ENCODE measurements at regions not wholly inside any gene's neighbourhood (a gene's known extent, or its start where the extent isn't known, plus 50 kb on each side); places are given as distances from the start of the nearest gene placed in this dataset.
A peak's percentile ranks its signal among the peaks of the same experiment; 100 is the strongest.
"Not testable (repeated sequence)": the region's sequence is repeated elsewhere in the genome, so short reads cannot be mapped to it uniquely, and the experiment has no call there.

DNA sequence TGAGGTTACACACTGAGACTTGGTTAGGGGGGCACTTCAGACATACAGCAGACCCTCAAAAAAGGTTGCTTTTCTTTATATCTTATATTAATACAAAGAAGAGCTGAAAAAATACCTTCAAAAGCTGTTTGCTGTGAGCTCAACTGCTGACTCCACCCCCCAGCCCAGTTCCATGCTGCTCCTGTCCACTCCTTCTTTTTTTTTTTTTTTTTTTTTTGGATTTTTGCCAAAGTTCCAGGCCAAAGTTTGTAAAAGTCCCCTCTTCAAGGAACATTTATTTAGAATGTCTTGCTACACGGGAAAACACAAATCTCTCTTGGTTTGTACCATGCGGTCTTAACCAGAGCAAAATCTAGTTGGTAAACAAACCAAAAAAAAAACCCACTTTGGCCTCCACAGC, 85.3 kb upstream of the AKAP12 start:
- no peak for DNase-seq

DNA sequence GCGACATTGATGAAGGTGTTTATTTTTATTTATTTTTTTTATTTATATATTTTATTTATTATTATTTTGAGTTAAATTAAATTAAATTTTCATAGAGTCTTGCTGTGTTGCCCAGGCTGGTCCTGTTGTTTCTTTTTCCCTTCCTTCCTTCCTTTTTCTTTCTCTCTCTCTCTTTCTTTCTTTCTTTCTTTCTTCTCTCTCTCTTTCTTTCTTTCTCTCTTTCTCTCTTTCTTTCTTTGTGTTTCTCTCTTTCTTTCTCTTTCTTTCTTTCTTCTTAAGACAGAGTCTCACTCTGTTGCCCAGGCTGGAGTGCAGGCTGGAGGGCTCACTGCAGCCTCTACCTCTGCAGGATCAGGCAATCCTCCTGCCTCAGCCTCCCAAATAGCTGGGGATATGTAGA, 84.7 kb upstream of the AKAP12 start:
- no peak for DNase-seq

DNA sequence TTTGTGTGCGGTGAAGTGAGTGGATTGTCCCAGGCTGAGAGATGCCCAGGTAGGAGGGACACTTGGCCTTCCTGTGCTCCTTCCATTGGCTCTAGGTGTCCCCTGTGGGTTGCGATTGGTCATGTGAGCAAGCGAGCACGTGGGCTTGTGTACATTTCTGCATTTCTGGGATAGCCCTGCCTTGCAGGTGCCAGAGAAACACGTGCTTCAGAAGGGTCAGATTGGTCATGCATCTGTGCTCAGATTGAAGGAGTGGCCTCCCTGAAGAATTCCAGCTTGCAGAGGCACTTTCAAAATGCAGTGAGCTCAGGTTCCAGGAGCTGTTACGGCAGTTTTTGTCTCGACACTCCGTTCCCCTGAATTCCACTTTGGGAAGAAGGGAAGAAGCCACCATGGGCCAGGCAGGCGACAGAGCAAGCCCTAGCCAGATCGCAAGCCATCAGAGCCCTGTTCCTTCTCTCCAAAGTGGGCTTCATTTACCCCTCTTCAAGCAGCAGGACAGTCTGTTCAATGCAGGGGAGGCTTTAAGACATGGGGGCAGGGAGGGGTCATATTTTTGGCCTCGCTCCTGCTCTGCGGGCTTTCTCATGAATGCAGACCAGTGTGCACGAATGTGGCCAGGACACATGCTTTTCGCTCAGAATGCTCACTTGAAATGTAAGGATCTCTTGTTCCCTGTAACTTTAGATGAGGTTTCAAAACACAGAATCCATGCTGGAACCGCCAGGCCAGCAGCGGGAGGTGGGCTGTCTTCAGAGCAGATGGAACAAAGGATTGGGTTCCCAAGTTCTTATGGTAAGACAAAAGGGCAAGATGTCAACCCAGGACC, 78.6 kb upstream of the AKAP12 start:
- peak; percentile 8 for DNase-seq

DNA sequence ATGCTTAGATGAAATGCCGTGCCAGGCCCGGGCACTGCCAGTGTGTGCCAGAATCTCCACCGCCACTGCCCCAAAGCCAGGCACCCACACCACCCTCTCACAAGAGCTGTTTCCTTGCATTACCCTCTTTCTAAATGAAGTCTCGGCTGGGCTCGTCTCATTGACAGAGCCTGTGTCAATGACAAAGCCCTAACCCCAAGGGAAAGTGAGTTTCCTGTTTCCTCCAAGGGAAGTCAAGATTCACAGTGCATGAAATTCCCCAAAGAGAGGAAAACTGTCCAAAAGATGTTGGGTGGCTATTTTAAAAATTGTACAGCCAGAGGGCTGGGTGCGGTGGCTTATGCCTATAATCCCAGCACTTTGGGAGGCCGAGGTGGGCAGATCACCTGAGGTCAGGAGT, 75.4 kb upstream of the AKAP12 start:
- DNase-seq, result no peak

DNA sequence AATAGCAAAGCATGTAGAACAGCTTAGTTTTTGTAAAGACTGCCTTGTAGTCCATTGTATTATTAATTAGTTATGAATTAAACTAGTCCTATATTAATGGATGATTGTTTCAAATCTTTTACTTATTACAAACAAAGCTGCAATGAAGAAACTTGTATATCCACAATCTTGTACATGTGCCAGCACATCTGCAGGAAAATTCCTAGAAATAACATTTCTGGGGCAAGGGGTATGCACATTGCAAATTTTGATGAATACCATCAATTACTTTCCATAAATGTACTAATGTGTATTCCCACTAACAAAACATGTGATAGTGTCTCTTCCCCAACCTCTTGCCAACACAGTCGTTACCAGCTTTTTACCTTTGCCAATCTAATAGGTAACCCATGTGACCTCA, 73.6 kb upstream of the AKAP12 start:
- no peak for DNase-seq

DNA sequence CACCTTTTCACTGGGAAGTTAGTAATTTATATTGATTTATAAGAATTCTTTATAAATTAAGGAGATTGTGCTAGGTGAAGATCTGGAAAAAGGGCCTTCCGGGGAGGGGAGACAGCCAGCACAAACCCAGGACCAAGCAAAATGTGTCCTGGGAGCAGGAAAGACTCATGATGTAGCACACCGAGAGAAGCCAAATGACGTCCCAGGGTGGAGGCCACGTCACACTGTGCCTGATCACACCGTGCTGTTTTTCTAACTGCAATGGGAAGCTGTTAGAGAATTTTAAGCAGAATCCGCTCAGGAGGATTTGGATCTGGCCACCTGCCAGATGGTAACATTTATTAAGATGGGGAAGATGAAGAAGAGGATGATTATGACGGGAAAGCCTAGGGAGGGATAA, 72.7 kb upstream of the AKAP12 start:
- no peak for DNase-seq

DNA sequence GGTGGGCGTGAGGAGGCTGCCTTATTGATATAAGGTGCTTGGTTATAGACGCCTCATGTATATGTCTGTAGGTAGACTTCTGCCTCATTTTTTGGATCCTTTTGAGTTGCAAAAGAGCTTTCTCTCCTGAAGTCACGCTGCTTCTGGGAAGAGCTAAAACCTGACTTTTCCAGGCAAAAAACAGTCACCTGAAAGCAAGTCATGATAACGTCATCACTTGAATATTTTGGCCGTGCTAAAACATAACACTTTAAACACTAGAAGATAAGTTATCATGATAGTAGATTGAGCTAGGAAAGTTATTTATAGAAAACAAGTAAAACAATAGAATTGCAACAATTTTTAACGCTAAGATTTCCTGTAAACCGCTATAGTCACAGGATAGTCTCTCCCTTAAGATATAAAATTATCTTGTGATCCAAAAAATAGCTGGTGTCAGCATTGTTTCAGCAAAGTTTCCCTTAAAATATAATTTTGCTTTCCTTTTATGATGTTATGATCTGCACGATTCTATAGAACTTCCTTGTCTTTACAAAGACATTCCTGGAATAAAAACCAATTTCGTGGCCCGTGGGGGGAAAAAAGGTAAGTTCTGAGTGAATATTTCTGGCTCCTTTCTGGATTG, 69.0 kb upstream of the AKAP12 start:
- no peak for DNase-seq

DNA sequence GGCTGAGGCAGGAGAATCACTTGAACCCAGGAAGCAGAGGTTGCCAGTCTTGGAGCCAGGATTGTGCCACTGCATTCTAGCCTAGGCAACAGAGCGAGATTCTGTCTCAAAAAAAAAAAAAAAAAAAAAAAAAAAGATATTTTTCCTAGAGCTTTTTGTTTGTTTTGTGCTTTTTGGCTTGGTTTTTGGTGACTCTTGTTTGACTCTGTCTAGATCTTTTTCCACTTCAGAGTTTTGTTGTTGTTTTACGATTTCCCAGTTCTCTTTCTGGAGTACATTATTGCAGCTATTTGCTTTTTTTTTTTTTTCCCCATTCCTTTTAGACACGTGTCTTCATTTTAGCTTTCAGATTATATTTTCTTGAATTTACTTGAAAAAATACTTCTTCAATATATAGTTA, 67.0 kb upstream of the AKAP12 start:
- DNase-seq, result no peak

DNA sequence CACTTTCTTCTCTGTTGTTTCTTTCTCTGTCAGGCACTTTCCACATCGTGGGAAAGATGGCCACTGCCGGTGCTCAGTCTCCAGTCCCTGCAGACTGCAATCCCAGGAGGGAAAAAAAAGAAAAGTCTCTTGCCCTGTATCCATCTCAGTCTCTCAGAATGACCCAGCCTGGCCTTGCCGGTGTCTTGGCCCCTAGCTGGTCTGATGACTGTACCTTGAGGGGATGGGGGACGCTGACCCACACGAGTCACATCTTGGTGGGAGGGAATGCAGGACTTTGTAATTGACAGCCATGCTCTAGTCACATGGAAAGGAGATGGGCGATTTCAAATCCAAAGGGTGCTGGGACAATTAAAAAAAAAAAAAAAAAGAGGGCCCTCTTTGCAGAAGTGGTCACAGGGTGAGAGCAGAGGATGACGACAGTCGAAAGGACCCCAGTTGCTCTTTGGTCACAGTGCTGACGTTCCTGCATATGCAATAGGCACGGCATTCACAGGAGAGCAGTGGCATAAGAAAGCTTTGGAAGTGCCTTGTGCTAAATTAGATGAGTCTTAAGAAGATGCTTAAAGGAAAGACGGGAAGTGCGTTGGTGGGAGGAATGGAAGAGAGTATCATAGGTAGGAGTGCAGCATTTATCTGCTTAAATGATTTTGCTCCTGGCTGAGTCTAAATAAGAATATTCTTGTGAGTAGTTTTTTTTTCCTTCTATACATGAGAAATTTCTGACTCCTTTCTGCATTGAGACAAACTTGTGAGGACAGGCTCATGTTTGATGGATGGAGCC, 63.9 kb upstream of the AKAP12 start:
- no peak for DNase-seq

DNA sequence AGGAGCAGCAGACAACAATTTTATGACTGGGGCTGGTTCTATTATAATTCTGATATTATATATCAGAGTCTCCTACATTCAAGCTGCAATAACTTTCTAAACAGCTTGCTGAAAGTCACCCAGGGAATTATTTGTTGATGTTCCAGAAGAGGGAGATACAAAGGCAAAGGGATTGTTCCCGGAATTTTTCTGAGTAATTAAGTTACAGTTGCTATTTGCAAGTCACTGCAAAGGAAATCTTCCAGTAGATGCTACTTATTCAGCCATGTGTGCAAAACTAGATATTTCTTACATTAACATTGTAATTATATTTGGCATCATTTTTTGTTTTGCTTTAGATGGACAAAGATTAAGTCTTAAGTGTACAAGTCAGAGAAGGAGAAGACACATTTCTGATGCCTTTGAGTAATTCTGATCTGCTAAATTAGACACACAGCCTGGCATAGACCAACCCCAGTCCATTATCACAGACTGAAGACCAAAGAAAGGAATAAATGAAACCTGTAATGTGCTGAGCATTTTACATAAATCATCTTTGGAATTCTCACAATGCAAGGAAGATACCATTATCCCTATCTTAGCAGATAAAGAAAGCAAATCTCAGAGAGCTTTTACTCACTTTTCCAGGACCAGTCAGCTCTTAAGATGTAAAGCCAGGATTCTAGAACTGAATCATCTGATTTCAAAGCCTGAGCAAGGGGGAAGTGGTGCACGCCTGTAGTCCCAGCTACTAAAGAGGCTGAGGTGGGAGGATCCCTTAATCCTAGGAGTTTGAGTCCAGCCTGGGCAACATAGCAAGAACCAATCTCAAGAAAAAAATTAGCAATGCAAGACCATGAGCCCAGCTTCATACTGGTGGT, 62.6 kb upstream of the AKAP12 start:
- no peak for DNase-seq

DNA sequence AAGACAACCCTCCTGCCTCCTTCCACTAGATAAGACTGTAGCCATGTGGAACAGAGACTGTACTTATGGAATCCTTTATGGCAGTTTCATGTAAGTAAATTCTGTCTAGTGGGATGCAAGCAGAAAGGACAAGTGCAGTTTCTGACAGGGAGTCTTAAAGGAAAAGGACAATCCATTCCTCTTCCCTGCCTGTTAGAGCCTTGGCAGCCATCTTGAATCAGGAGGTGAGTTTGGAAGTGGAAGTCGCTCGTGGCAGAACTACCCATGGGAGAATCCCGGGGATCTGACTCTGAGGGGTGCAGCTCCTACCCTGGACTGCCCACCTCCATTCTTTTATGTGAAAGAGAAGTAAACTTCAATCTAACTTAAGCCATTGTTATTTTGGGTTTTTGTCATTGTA, 61.4 kb upstream of the AKAP12 start:
- DNase-seq, result no peak

DNA sequence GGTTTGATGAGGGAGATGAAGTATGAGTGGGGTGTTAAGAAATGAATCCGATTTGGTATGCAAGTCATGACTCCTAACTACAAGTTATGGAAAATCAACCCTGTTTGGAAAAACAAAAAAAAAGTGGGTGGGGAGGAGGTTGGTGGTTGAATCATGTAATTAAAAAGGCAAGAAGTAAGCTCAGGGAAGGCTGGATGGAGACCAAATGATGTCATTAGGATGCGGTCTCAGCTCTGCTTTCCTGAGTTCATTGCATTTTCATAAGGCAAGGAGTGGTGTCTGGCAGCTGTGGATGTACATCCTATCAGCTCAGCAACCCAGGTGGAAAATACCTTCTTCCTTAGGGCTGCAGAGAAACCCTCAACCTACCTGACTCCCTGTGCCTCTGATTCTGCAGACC, 60.4 kb upstream of the AKAP12 start:
- DNase-seq, result peak; percentile 79

DNA sequence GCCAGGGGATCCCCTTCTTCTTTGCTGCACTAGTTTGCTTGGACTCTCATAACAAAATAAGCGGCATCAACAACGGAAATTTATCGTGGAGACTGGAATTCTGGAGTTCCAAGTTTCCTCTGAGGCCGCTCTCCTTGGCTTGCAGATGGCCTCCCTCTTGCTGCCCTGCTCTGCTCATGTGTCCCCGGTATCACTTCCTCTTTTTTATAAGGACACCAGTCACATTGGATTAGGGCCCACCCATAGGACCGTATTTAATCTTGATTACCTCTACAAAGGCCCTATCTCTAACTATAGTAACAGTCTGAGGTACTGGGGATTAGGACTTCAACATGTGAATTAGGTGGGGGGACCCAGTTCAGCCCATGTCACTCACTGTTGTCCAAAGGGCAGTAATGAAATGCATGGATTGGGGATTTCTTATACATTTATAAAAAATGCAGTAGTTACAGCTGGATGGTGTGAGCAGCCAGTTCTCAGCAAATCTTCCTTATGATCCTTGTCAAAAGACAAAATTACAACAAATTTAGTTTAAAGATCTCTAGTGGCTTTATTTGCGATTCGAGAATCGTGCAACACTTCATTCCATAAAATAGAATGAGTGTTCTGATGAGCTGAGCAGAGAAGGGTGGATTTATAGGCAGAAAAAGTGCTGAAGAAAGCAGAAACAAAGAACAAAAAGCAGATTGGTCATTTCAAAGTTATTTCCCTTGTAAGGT, 59.3 kb upstream of the AKAP12 start:
- no peak for DNase-seq

DNA sequence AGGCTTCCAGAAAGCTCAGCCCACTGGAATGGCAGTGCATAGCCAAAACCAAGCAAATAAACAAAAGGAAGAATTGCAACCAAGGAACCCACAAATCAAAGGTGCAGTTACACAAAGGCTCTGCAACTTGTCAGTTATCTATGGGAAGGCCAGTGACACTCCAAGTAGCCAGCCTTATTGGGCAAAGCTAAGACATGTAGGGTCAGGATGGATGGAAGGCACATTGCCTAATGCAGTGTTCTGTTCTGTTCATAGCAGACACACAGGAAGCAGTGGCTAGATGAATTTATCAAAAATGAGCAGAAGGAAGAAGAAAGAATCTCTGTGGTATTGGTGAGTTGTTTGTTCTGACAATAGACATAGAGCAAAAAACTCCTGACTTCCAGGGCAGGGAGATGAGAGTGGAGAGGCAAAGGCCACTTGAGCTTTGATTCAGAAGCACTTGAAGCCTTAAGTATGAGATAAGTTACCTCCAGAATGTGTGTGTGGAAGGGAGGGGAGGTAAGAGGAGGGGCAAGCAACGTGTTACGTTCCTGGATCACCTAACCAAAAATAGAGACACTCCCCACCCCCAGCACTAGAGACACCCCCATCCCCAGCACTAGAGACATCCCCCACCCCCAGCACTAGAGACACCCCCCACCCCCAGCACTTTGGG, 57.9 kb upstream of the AKAP12 start:
- no peak for DNase-seq

DNA sequence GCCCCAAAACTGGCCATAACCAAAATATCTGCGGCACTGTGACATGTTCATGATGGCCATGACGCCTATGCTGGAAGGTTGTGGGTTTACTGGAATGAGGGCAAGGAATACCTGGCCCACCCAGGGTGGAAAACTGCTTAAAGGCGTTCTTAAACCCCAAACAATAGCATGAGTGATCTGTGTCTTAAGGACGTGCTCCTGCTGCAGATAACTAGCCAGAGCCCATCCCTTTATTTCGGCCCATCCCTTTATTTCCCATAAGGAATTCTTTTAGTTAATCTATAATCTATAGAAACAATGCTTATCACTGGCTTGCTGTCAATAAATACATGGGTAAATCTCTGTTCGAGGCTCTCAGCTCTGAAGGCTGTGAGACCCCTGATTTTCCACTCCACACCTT, 56.8 kb upstream of the AKAP12 start:
- DNase-seq, result not testable (repeated sequence)

DNA sequence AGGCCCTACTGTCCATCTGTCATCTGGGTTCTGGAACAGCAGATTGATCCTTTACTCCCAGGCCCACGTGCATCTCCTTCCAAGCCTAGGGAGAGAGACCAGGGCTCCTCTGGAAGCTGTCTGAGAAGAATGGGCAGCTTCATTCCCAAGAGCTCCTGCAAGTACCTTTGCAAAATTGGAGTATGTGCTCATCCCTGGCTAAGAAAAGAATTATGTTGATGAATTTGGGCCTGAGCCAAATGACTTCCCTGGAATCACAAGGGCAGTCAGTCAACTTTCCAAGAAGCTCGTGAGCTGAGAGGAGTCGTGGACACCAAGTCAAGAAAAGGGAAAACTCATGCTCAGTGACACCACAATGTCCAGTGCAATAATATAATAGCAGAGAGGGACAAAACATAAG, 54.6 kb upstream of the AKAP12 start:
- DNase-seq, result no peak

DNA sequence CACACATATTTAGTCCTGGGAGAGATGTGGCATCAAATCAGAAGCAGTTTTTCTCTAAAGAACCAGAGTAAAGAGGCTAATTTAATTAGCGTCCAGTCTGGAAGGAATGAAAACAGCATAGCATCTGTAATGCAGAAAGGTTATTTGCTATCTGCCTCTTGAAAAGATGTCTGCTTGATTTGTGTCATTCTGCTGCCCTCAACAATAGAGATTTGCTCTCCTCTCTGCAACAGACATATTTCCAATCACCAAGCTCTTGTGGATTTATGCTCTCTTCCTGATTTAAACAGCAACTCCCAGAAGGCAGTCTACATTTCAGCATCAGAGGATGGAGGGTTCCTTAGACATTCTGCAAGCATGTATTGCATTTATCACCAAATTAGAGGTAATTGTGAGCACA, 53.5 kb upstream of the AKAP12 start:
- DNase-seq, result no peak

DNA sequence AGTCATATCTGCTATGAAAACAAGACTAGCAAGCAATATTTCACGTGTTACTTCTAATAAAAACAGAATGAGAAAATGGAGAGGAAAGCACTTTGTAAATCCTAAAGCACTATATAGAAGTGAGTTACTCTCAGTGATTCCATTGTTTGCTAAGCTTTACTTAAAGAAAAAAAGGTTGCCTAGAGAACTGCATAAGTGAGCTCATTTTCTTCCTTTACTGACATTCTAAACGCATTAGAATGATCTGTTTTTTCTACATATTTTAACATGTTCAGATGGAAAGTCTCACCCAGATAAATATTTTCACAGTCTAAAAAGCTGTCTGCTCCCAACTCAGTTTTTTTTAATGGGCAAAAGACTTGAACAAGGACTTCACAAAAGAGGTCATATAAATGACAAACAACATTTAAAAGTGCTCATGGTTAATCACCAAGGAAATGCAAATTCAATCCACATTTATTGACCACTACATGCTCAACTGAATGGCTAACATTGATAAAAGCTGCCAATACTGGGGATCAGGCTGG, 52.9 kb upstream of the AKAP12 start:
- no peak for DNase-seq
